H1 (cell line): ENCODE measurements at regions not wholly inside any gene's neighbourhood (a gene's known extent, or its start where the extent isn't known, plus 50 kb on each side); places are given as distances from the start of the nearest gene placed in this dataset.

ENCODE experiments used
- CTCF ChIA-PET: fragments of 300-600 bp; sonication (Branson Sonifier 250); formaldehyde crosslinking; loops from one replicate; lab custom pipeline; 2021; ENCODE audit not compliant: partially characterized antibody; lab: Charles Lee
- POLR2A ChIA-PET: fragments of 300-600 bp; sonication (Branson Sonifier 250); formaldehyde crosslinking; loops from one replicate; lab custom pipeline; 2021; ENCODE audit warnings: inconsistent platforms; ENCODE audit not compliant: partially characterized antibody; lab: Charles Lee
- DNase-seq, 2 experiments: peaks; one replicate each; pipeline versions ENCODE4 v3.0.0 to v3.0.0-alpha.2; 2010 to 2022; ENCODE audit warnings: low spot score in 2 of 2, low read depth in 1 of 2, mixed read lengths in 1 of 2
- FAIRE-seq: peaks from 2 replicates; lab custom pipeline; 2011; peaks lifted over from hg19 to GRCh38; lab: Jason Lieb, UNC
- H2AFZ ChIP-seq: 2 replicates; pipeline ENCODE4 v1.8.1; 2012; ENCODE audit warnings: low read length, inconsistent platforms
- H2AK5ac ChIP-seq: 2 replicates; pipeline ENCODE4 v1.6.1; 2013; ENCODE audit warnings: low read depth, low read length
- H2BK120ac ChIP-seq: replicated peaks from 2 replicates; pipeline ENCODE3; 2013; ENCODE audit warnings: low read depth, low read length, inconsistent platforms
- H2BK12ac ChIP-seq: 2 replicates; pipeline ENCODE4 v1.6.1; 2013; ENCODE audit warnings: low read depth, low read length
- H2BK15ac ChIP-seq: 2 replicates; pipeline ENCODE4 v1.6.1; 2013; ENCODE audit warnings: low read length
- H2BK20ac ChIP-seq: 2 replicates; pipeline ENCODE4 v1.6.1; 2013; ENCODE audit warnings: low read length
- H2BK5ac ChIP-seq: 2 replicates; pipeline ENCODE4 v1.6.1; 2013; ENCODE audit warnings: low read depth, low read length
- H3K14ac ChIP-seq: 2 replicates; pipeline ENCODE4 v1.6.1; 2013; ENCODE audit warnings: inconsistent platforms; ENCODE audit not compliant: insufficient read length
- H3K18ac ChIP-seq: 2 replicates; pipeline ENCODE4 v1.6.1; 2013; ENCODE audit warnings: low read length; ENCODE audit errors: extremely low read depth
- H3K23ac ChIP-seq: 2 replicates; pipeline ENCODE4 v1.6.1; 2013; ENCODE audit warnings: inconsistent platforms; ENCODE audit not compliant: insufficient read length
- H3K23me2 ChIP-seq: 2 replicates; pipeline ENCODE4 v1.6.1; 2013; ENCODE audit warnings: low read depth, low read length
- H3K27ac ChIP-seq: 2 replicates; pipeline ENCODE4 v1.6.1; 2011; ENCODE audit warnings: low read depth, low read length, inconsistent platforms
- H3K27me3 ChIP-seq, 4 experiments: replicated peaks in 1 of 4; 1 replicate in 1 of 4; 2 replicates in 3 of 4; pipeline versions ENCODE4 v1.6.1 to v1.8.1; 2011 to 2013; ENCODE audit warnings: low read length in 3 of 4, mild to moderate bottlenecking in 3 of 4, inconsistent platforms in 2 of 4, mixed read lengths in 2 of 4, moderate library complexity in 1 of 4; ENCODE audit not compliant: control insufficient read depth in 3 of 4, insufficient read depth in 3 of 4; ENCODE audit errors: extremely low read depth in 1 of 4
- H3K36me3 ChIP-seq, 4 experiments: 2 replicates each; pipeline versions ENCODE4 v1.6.1 to v1.8.1; 2011 to 2013; ENCODE audit warnings: mild to moderate bottlenecking in 4 of 4, low read length in 3 of 4, moderate library complexity in 2 of 4, control low read depth in 1 of 4, inconsistent platforms in 1 of 4; ENCODE audit not compliant: insufficient read depth in 4 of 4, control insufficient read depth in 2 of 4
- H3K4ac ChIP-seq: replicated peaks from 2 replicates; pipeline ENCODE3; 2013; ENCODE audit warnings: low read length, low read depth, mixed read lengths, inconsistent platforms; ENCODE audit not compliant: insufficient read length
- H3K4me1 ChIP-seq, 4 experiments: replicated peaks in 1 of 4; 1 replicate in 1 of 4; 2 replicates in 3 of 4; pipeline versions ENCODE4 v1.6.1 to v1.8.1; 2011 to 2013; ENCODE audit warnings: low read length in 3 of 4, inconsistent platforms in 2 of 4, mixed read lengths in 1 of 4; ENCODE audit not compliant: insufficient read depth in 4 of 4, control insufficient read depth in 3 of 4
- H3K4me2 ChIP-seq, 2 experiments: 2 replicates each; pipeline versions ENCODE4 v1.6.1 to v1.8.1; 2011 to 2013; ENCODE audit warnings: low read depth in 2 of 2, low read length in 2 of 2, control low read depth in 1 of 2, inconsistent platforms in 1 of 2, mild to moderate bottlenecking in 1 of 2; ENCODE audit not compliant: insufficient read depth in 1 of 2
- H3K4me3 ChIP-seq, 4 experiments: fragments of 200-600, 300-600 bp in 1 of 4; sonication (generic), shearing (Covaris generic), sonication (Bioruptor Twin) in 1 of 4; 2 replicates each; pipeline versions ENCODE4 v1.5.1 to v1.8.1; 2011 to 2016; ENCODE audit warnings: low read length in 4 of 4, low read depth in 3 of 4, control low read depth in 2 of 4, inconsistent platforms in 2 of 4, mild to moderate bottlenecking in 2 of 4, mixed read lengths in 1 of 4, moderate library complexity in 1 of 4; ENCODE audit not compliant: insufficient read depth in 2 of 4; ENCODE audit errors: extremely low read depth in 1 of 4
- H3K56ac ChIP-seq: replicated peaks from 2 replicates; pipeline ENCODE3; 2013; ENCODE audit warnings: low read depth, mild to moderate bottlenecking, mixed read lengths, low read length, inconsistent platforms; ENCODE audit not compliant: insufficient read length
- H3K79me1 ChIP-seq: 2 replicates; pipeline ENCODE4 v1.6.1; 2013; ENCODE audit warnings: low read depth, low read length, control low read depth
- H3K79me2 ChIP-seq, 2 experiments: 2 replicates each; pipeline versions ENCODE4 v1.6.1 to v1.8.1; 2012 to 2013; ENCODE audit warnings: low read length in 2 of 2, mild to moderate bottlenecking in 2 of 2, inconsistent platforms in 1 of 2; ENCODE audit not compliant: insufficient read depth in 2 of 2, control insufficient read depth in 1 of 2
- H3K9ac ChIP-seq, 4 experiments: replicated peaks in 1 of 4; 1 replicate in 1 of 4; 2 replicates in 3 of 4; pipeline versions ENCODE4 v1.6.1 to v1.8.1; 2011 to 2013; ENCODE audit warnings: low read depth in 3 of 4, low read length in 3 of 4, control low read depth in 2 of 4, mild to moderate bottlenecking in 2 of 4, moderate library complexity in 2 of 4, inconsistent platforms in 1 of 4; ENCODE audit errors: extremely low read depth in 1 of 4
- H3K9me3 ChIP-seq, 2 experiments: 2 replicates each; pipeline versions ENCODE4 v1.6.1 to v1.8.1; 2012 to 2013; ENCODE audit warnings: mild to moderate bottlenecking in 2 of 2, moderate library complexity in 2 of 2, control low read depth in 1 of 2, inconsistent platforms in 1 of 2, low read depth in 1 of 2, low read length in 1 of 2, mixed read lengths in 1 of 2; ENCODE audit not compliant: insufficient read depth in 2 of 2
- H4K20me1 ChIP-seq, 2 experiments: replicated peaks in 1 of 2; 2 replicates each; pipeline versions ENCODE3 to v1.8.1; 2011 to 2013; ENCODE audit warnings: inconsistent platforms in 2 of 2, low read length in 2 of 2, mild to moderate bottlenecking in 1 of 2; ENCODE audit not compliant: insufficient read depth in 2 of 2, control insufficient read depth in 1 of 2
- H4K5ac ChIP-seq: 2 replicates; pipeline ENCODE4 v1.6.1; 2013; ENCODE audit warnings: low read length, low read depth, mixed read lengths, inconsistent platforms; ENCODE audit not compliant: insufficient read length
- H4K8ac ChIP-seq: 2 replicates; pipeline ENCODE4 v1.8.0; 2013; ENCODE audit warnings: mild to moderate bottlenecking, moderate library complexity, low read length, inconsistent platforms; ENCODE audit not compliant: insufficient read depth; ENCODE audit errors: extremely low read depth
- H4K91ac ChIP-seq: replicated peaks from 2 replicates; pipeline ENCODE3; 2013; ENCODE audit warnings: low read length, mixed read lengths, inconsistent platforms; ENCODE audit not compliant: insufficient read length
- ASH2L ChIP-seq: fragments of 200-600, 300-600 bp; sonication (generic); IDR thresholded peaks from one replicate; pipeline ENCODE4 v1.7.1; 2017; ENCODE audit warnings: low read length
- EGR1 ChIP-seq: IDR thresholded peaks from 2 replicates; pipeline ENCODE4 v1.6.1; 2011; ENCODE audit warnings: low read depth, low read length, borderline replicate concordance
- KDM5A ChIP-seq: fragments of 200-600 bp; IDR thresholded peaks from 2 replicates; pipeline ENCODE4 v1.7.1; 2012; ENCODE audit warnings: mild to moderate bottlenecking, low read length, inconsistent platforms, mixed read lengths
- MAX ChIP-seq: IDR thresholded peaks from 2 replicates; pipeline ENCODE4 v1.6.1; 2012; ENCODE audit warnings: inconsistent platforms
- SIN3A ChIP-seq, 2 experiments: IDR thresholded peaks in 1 of 2; conservative IDR thresholded peaks in 1 of 2; 2 replicates each; pipeline ENCODE4 v1.6.1; 2011 to 2012; ENCODE audit warnings: low read length in 2 of 2, improper control_type of control experiment in 1 of 2, low read depth in 1 of 2, mild to moderate bottlenecking in 1 of 2
- SP1 ChIP-seq: IDR thresholded peaks from 2 replicates; pipeline ENCODE4 v1.6.1; 2011; ENCODE audit warnings: low read depth, low read length
- SP2 ChIP-seq: IDR thresholded peaks from 2 replicates; pipeline ENCODE4 v1.6.1; 2012; ENCODE audit warnings: mild to moderate bottlenecking, low read length, inconsistent platforms
- SRF ChIP-seq: IDR thresholded peaks from 2 replicates; pipeline ENCODE4 v1.6.1; 2011; ENCODE audit warnings: mild to moderate bottlenecking, low read depth, low read length, moderate library complexity
- USF2 ChIP-seq: IDR thresholded peaks from 2 replicates; pipeline ENCODE4 v1.6.1; 2011; ENCODE audit warnings: low read length, improper control_type of control experiment
- ZNF274 ChIP-seq: IDR thresholded peaks from 2 replicates; pipeline ENCODE4 v1.7.0; 2012; ENCODE audit warnings: low read length, borderline replicate concordance; ENCODE audit errors: extremely low read depth
- WGBS, 2 experiments: shearing (Covaris generic) in 1 of 2; methylation state at CpG; one replicate each; pipeline versions ENCODE4 v1.1.6 to v1.1.7; 2013 to 2015; ENCODE audit warnings: low lambda C conversion rate in 2 of 2, mixed read lengths in 2 of 2, inconsistent platforms in 1 of 2, low coverage in 1 of 2, missing lambda C conversion rate in 1 of 2; ENCODE audit not compliant: insufficient replicate concordance in 2 of 2, insufficient coverage in 1 of 2, insufficient read length in 1 of 2; ENCODE audit errors: extremely low coverage in 1 of 2, missing lambda C conversion rate in 1 of 2; 5-methylcytosine and 5-hydroxymethylcytosine counted together

GRCh38 chr17:22123536-22124281 is 431.4 kb downstream of the KCNJ18 start:
- H2BK12ac ChIP-seq = no peak overlapping the region
- no peak overlapping the region for H4K5ac ChIP-seq
- H3K79me1 ChIP-seq = no peaks in the 10 kb centered on the region
- 56% methylated on average over 8 of the region's 8 CpGs; no CpG with 5 or more reads in 1 of the 2 experiments for WGBS, 2 experiments
- no peak overlapping the region for H2AFZ ChIP-seq
- H3K18ac ChIP-seq = no peak overlapping the region
- TF ChIP-seq KDM5A (no peak), EGR1 (no peak), SIN3A (conservative IDR thresholded peaks at IDR 0.05 in 1 of 2, IDR thresholded peaks at IDR 0.05 in 1 of 2; ENCODE audit: low read depth in 1 of 2, low read length in 2 of 2) (no peak), SP1 (no peak), MAX (no peak), USF2 (no peak), ASH2L (no peak), ZNF274 (no peak), SRF (no peak), SP2 (no peak)
- TF ChIP-seq, all 59 proteins: peak for 0
- no peaks in the 10 kb centered on the region for H3K27me3 ChIP-seq
- no peak overlapping the region for H3K56ac ChIP-seq
- ChIA-PET POLR2A (no interaction called here), CTCF (no interaction called here)
- H4K91ac ChIP-seq = no peak overlapping the region
- no peak for DNase-seq
- no peak overlapping the region for H3K23ac ChIP-seq
- no peaks in the 10 kb centered on the region for H3K23me2 ChIP-seq
- no peaks in the 10 kb centered on the region for H3K79me2 ChIP-seq
- H3K36me3 ChIP-seq = no peaks in the 10 kb centered on the region
- H3K27ac ChIP-seq = no peak overlapping the region
- H2AK5ac ChIP-seq = no peak overlapping the region
- no peak overlapping the region for H2BK20ac ChIP-seq
- H3K4ac ChIP-seq = no peak overlapping the region
- no peak overlapping the region for H3K14ac ChIP-seq
- no peak overlapping the region for H3K4me3 ChIP-seq
- H2BK15ac ChIP-seq = no peak overlapping the region
- peaks cover 6 to 7% of the 10 kb centered on the region in 2 experiments; a peak in 3 of 4 replicates for H3K9me3 ChIP-seq
- H4K8ac ChIP-seq = no peak overlapping the region
- no peak overlapping the region for H3K9ac ChIP-seq
- H3K4me2 ChIP-seq = no peak overlapping the region
- no peak overlapping the region for H2BK5ac ChIP-seq
- H4K20me1 ChIP-seq = no peaks in the 10 kb centered on the region
- H2BK120ac ChIP-seq = no peak overlapping the region
- no peak for FAIRE-seq
- H3K4me1 ChIP-seq = no peaks in the 10 kb centered on the region
